ENCODE measurements at regions not wholly inside any gene's neighbourhood (a gene's known extent, or its start where the extent isn't known, plus 50 kb on each side); places are given as distances from the start of the nearest gene placed in this dataset.

DNA sequence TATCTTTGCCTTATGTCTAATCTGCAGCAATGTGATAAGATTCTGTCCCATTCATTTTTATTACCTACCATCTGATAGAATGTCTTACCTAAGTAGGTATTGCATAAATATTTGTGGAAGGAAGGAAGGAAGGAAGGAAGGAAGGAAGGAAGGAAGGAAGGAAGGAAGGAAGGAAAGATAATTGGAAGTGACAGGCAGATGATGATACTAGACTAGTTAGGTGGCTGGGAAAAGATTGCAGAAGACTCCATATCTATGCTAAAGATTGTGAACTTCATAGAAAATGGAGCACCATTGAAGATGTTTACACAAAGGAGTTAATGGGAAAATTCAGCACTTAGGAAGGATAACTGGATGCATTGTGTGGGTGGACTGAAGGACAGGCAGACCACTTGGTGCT is 909.0 kb downstream of the EPHA4 start:
- no peak for TF ChIP-seq POLR2A (IDR thresholded peaks at IDR 0.05)
- TF ChIP-seq, protein P1, sequence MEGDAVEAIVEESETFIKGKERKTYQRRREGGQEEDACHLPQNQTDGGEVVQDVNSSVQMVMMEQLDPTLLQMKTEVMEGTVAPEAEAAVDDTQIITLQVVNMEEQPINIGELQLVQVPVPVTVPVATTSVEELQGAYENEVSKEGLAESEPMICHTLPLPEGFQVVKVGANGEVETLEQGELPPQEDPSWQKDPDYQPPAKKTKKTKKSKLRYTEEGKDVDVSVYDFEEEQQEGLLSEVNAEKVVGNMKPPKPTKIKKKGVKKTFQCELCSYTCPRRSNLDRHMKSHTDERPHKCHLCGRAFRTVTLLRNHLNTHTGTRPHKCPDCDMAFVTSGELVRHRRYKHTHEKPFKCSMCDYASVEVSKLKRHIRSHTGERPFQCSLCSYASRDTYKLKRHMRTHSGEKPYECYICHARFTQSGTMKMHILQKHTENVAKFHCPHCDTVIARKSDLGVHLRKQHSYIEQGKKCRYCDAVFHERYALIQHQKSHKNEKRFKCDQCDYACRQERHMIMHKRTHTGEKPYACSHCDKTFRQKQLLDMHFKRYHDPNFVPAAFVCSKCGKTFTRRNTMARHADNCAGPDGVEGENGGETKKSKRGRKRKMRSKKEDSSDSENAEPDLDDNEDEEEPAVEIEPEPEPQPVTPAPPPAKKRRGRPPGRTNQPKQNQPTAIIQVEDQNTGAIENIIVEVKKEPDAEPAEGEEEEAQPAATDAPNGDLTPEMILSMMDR (IDR thresholded peaks at IDR 0.05) = no peak
- intact Hi-C loops (cut with DNase I) = no loop called here
- no peaks in the 10 kb centered on the region for H3K27me3 ChIP-seq
- H3K4me3 ChIP-seq (replicated peaks in 1 of 3) = no peak overlapping the region
- H3K9me3 ChIP-seq = no peaks in the 10 kb centered on the region
- peaks cover 18 to 36% of the 10 kb centered on the region in 2 donors for H3K4me1 ChIP-seq
- DNase-seq = no peak
- no peaks in the 10 kb centered on the region for H3K36me3 ChIP-seq
- no peak overlapping the region for H3K27ac ChIP-seq

GRCh38 chr2:220664272-220665107 is 907.6 kb downstream of the EPHA4 start:
- Histone ChIP-seq H3K9me3 (no peaks in the 10 kb centered on the region), H3K36me3 (no peaks in the 10 kb centered on the region), H3K27ac (no peak overlapping the region), H3K27me3 (no peaks in the 10 kb centered on the region), H3K4me1 (peaks cover 18 to 32% of the 10 kb centered on the region in 2 donors), H3K4me3 (replicated peaks in 1 of 3) (no peak overlapping the region)
- TF ChIP-seq POLR2A (IDR thresholded peaks at IDR 0.05) = no peak
- TF ChIP-seq, protein P1 (IDR thresholded peaks at IDR 0.05) = no peak
- intact Hi-C loops (cut with DNase I) = no loop called here
- WGBS, 2 donors = 73 to 81% methylated on average over 8 of the region's 8 CpGs
- DNase-seq = no peak

DNA sequence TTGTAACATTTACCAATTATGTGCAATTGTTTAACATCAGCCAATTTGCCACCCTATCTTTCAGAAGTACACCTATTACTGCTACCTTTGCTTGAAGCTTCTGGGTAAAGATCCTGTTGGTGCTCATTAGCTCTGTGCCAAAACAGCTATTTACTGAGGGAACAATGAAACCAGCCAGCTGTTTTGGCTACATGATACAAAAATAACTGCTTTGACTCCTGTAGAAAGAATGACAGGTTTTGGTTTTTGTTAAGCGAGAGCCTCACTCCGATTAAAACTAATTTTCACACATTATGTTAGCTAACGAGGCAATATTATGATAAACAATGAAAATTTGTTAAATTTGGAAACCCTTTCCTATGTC is 907.0 kb downstream of the EPHA4 start:
- no peaks in the 10 kb centered on the region for H3K9me3 ChIP-seq
- peaks cover 14 to 32% of the 10 kb centered on the region in 2 donors for H3K4me1 ChIP-seq
- no peak overlapping the region for H3K27ac ChIP-seq
- no peaks in the 10 kb centered on the region for H3K36me3 ChIP-seq
- WGBS, 2 donors = 90 to 95% methylated on average over 3 of the region's 3 CpGs
- TF ChIP-seq, protein P1 (IDR thresholded peaks at IDR 0.05) = no peak
- TF ChIP-seq POLR2A (IDR thresholded peaks at IDR 0.05) = no peak
- H3K4me3 ChIP-seq (replicated peaks in 1 of 3) = no peak overlapping the region
- intact Hi-C loops (cut with DNase I) = no loop called here
- no peaks in the 10 kb centered on the region for H3K27me3 ChIP-seq
- DNase-seq = no peak

DNA sequence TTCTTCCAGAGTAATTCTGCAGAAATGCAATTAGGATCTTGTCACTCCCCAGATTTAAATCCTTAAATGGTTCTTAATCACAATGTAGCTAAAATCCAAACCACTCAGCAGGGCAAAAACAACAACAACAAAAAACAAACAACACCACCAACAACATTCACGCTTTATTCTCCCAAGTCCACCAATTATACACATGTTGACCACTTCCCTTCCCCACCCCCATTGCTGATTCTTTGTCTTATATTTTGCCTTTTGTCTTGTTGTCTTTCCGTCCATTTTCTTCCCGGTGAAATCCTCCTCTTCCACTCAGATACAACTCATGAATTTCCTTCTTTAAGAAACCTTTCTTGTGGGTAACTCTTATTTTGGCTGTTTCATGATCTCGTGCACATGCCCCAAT is 902.8 kb downstream of the EPHA4 start:
- TF ChIP-seq, protein P1 (IDR thresholded peaks at IDR 0.05) = no peak
- no peak for TF ChIP-seq POLR2A (IDR thresholded peaks at IDR 0.05)
- no peaks in the 10 kb centered on the region for H3K27me3 ChIP-seq
- WGBS, 2 donors = 73% methylated on average over 4 of the region's 4 CpGs
- H3K4me1 ChIP-seq = peaks cover 4 to 16% of the 10 kb centered on the region in 2 donors
- intact Hi-C loops (cut with DNase I) = no loop called here
- H3K27ac ChIP-seq = no peak overlapping the region
- DNase-seq = no peak
- H3K36me3 ChIP-seq = no peaks in the 10 kb centered on the region
- no peaks in the 10 kb centered on the region for H3K9me3 ChIP-seq
- H3K4me3 ChIP-seq (replicated peaks in 1 of 3) = no peak overlapping the region

- WGBS, 2 donors = 12 to 32% methylated on average over 5 of the region's 5 CpGs
- Histone ChIP-seq H3K9me3 (no peaks in the 10 kb centered on the region), H3K27ac (peak overlapping the region; percentile 36 to 69 (median 37)), H3K27me3 (no peaks in the 10 kb centered on the region), H3K36me3 (no peaks in the 10 kb centered on the region), H3K4me3 (replicated peaks in 1 of 3) (no peak overlapping the region), H3K4me1 (peaks cover 0 to 16% of the 10 kb centered on the region in 2 donors)
- DNase-seq = peak; percentile 10 to 31
- intact Hi-C loops (cut with DNase I) = no loop called here
- TF ChIP-seq POLR2A (IDR thresholded peaks at IDR 0.05) = no peak
- TF ChIP-seq, protein P1 (IDR thresholded peaks at IDR 0.05) = no peak
These were observed 901.6 kb downstream of the EPHA4 start for GRCh38 chr2:220670511-220670910.

Data from thyroid gland (tissue), 4 donors.